ENCODE measurements at regions not wholly inside any gene's neighbourhood (a gene's known extent, or its start where the extent isn't known, plus 50 kb on each side); places are given as distances from the start of the nearest gene placed in this dataset.
"Not testable (repeated sequence)": the region's sequence is repeated elsewhere in the genome, so short reads cannot be mapped to it uniquely, and the experiment has no call there.

GRCh38 chr6:802701-803100 is 109.8 kb upstream of the EXOC2 start:
- peaks cover 0 to 8% of the 10 kb centered on the region in 2 donors for H3K27me3 ChIP-seq
- intact Hi-C loops (cut with DNase I; ENCODE audit: low total_unique reads) = no loop called here
- H3K36me3 ChIP-seq = no peaks in the 10 kb centered on the region
- H3K9me3 ChIP-seq = no peaks in the 10 kb centered on the region
- DNase-seq (ENCODE audit: low spot score in 2 of 2) = no peak
- no peak overlapping the region for H3K27ac ChIP-seq
- no peak overlapping the region for H3K4me3 ChIP-seq
- no peaks in the 10 kb centered on the region for H3K4me1 ChIP-seq
- TF ChIP-seq POLR2A (IDR thresholded peaks at IDR 0.05) = no peak
- no peak for TF ChIP-seq POLR2AphosphoS5 (IDR thresholded peaks at IDR 0.05)
- TF ChIP-seq, protein P1, sequence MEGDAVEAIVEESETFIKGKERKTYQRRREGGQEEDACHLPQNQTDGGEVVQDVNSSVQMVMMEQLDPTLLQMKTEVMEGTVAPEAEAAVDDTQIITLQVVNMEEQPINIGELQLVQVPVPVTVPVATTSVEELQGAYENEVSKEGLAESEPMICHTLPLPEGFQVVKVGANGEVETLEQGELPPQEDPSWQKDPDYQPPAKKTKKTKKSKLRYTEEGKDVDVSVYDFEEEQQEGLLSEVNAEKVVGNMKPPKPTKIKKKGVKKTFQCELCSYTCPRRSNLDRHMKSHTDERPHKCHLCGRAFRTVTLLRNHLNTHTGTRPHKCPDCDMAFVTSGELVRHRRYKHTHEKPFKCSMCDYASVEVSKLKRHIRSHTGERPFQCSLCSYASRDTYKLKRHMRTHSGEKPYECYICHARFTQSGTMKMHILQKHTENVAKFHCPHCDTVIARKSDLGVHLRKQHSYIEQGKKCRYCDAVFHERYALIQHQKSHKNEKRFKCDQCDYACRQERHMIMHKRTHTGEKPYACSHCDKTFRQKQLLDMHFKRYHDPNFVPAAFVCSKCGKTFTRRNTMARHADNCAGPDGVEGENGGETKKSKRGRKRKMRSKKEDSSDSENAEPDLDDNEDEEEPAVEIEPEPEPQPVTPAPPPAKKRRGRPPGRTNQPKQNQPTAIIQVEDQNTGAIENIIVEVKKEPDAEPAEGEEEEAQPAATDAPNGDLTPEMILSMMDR (IDR thresholded peaks at IDR 0.05) = no peak

DNA sequence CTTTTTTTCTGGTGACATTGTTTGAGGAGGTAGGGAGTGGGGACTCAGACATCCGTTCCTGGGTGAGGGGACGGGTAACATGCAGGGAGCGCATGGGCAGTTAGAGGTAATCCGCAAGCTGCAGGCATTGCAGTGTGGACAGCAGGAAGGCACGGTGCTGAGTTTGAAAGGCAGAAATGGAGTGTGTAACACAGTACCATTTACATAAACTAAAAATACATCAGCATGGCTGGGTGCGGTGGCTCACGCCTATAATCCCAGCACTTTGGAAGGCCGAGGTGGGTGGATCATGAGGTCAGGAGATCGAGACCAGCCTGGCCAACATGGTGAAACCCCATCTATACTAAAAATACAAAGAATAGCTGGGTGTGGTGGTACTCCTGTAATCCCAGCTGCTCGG is 109.3 kb upstream of the EXOC2 start:
- H3K36me3 ChIP-seq; H3K9me3 ChIP-seq; H3K27me3 ChIP-seq; H3K27ac ChIP-seq; H3K4me1 ChIP-seq; H3K4me3 ChIP-seq; intact Hi-C loops (cut with DNase I; ENCODE audit: low total_unique reads); DNase-seq (ENCODE audit: low spot score in 2 of 2): not testable (repeated sequence)

GRCh38 chr6:799769-800168 is 106.8 kb upstream of the EXOC2 start:
- intact Hi-C loops (cut with DNase I; ENCODE audit: low total_unique reads) = loop anchor here (5.0 kb wide), 1 partner anchor 598 kb away; no protein-coding TSS in a partner anchor
- Histone ChIP-seq H3K36me3 (no peaks in the 10 kb centered on the region), H3K27me3 (peaks cover 0 to 15% of the 10 kb centered on the region in 2 donors), H3K4me1 (no peaks in the 10 kb centered on the region), H3K9me3 (no peaks in the 10 kb centered on the region), H3K27ac (no peak overlapping the region), H3K4me3 (no peak overlapping the region)
- TF ChIP-seq, protein P1 (IDR thresholded peaks at IDR 0.05) = no peak
- TF ChIP-seq POLR2AphosphoS5 (IDR thresholded peaks at IDR 0.05) (no peak), POLR2A (IDR thresholded peaks at IDR 0.05) (no peak)
- no peak for DNase-seq (ENCODE audit: low spot score in 2 of 2)

GRCh38 chr6:797479-798077 is 104.6 kb upstream of the EXOC2 start:
- H3K4me3 ChIP-seq = no peak overlapping the region
- H3K27me3 ChIP-seq = peaks cover 0 to 26% of the 10 kb centered on the region in 2 donors
- no peaks in the 10 kb centered on the region for H3K36me3 ChIP-seq
- TF ChIP-seq, protein P1 (IDR thresholded peaks at IDR 0.05) = peak; percentile 76 to 85 (median 77)
- TF ChIP-seq POLR2AphosphoS5 (IDR thresholded peaks at IDR 0.05) (no peak), POLR2A (IDR thresholded peaks at IDR 0.05) (no peak)
- no peaks in the 10 kb centered on the region for H3K9me3 ChIP-seq
- H3K27ac ChIP-seq = no peak overlapping the region
- no peaks in the 10 kb centered on the region for H3K4me1 ChIP-seq
- intact Hi-C loops (cut with DNase I; ENCODE audit: low total_unique reads) = loop anchor here (5.0 kb wide), 1 partner anchor 600 kb away; no protein-coding TSS in a partner anchor
- peak in 1 of 2 donors; percentile 35 for DNase-seq (ENCODE audit: low spot score in 2 of 2)

DNA sequence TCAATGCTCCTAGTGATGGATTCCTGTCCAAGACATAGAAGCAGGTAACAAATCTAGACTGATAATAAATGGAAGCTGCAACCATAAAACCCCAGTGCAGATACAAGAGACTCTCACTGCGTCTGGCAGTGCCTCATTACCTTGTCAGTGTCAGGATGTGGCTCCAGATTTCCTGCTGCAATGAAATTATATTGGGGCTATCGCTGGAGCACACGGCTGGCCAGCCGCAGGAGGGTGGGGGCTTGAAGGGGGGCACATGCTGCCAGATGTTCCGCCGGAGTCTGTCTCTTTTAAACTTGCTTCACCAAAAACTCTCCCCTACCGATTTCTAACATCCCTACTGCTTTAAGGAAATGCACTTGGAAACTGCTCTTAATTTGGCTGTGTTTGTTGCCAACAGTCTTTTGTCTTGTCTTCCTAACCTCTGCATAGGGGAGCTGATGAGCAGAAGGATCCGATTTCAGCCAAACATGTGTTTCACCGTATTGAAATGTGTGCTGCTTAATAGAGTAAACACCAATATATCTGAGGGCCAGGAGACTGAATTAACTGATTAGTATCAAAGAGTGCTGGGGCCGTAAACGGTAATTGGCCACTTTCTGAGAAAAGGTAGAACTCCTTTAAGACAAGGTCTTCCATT is 102.2 kb upstream of the EXOC2 start:
- peaks cover 0 to 28% of the 10 kb centered on the region in 2 donors for H3K27me3 ChIP-seq
- no peaks in the 10 kb centered on the region for H3K9me3 ChIP-seq
- H3K4me1 ChIP-seq = no peaks in the 10 kb centered on the region
- no peaks in the 10 kb centered on the region for H3K36me3 ChIP-seq
- intact Hi-C loops (cut with DNase I; ENCODE audit: low total_unique reads) = loop anchor here (5.0 kb wide), 1 partner anchor 602 kb away; no protein-coding TSS in a partner anchor
- TF ChIP-seq, protein P1 (IDR thresholded peaks at IDR 0.05) = no peak
- TF ChIP-seq POLR2AphosphoS5 (IDR thresholded peaks at IDR 0.05) (no peak), POLR2A (IDR thresholded peaks at IDR 0.05) (no peak)
- no peak for DNase-seq (ENCODE audit: low spot score in 2 of 2)
- no peak overlapping the region for H3K4me3 ChIP-seq
- no peak overlapping the region for H3K27ac ChIP-seq

Measured in breast epithelium (tissue), 4 donors.